NCI-H69 (cell line): ENCODE measurements at regions not wholly inside any gene's neighbourhood (a gene's known extent, or its start where the extent isn't known, plus 50 kb on each side); places are given as distances from the start of the nearest gene placed in this dataset.
A peak's percentile ranks its signal among the peaks of the same experiment; 100 is the strongest.

Experiments used
- DNase-seq: peaks from one replicate; lab custom pipeline; 2025; lab: John Stamatoyannopoulos, UW

GRCh38 chr14:105776924-105777323, 250.5 kb downstream of the TMEM121 start:
- DNase-seq, result no peak

GRCh38 chr14:105783707-105784106, 257.3 kb downstream of the TMEM121 start:
- no peak for DNase-seq

- no peak for DNase-seq
These were observed 267.5 kb downstream of the TMEM121 start for GRCh38 chr14:105793836-105794235.

GRCh38 chr14:105797546-105797945, 271.2 kb downstream of the TMEM121 start:
- no peak for DNase-seq

- no peak for DNase-seq
These were observed 279.3 kb downstream of the TMEM121 start for GRCh38 chr14:105805701-105806100.

GRCh38 chr14:105806568-105806967, 280.2 kb downstream of the TMEM121 start:
- DNase-seq, result no peak

- DNase-seq, result no peak
These were observed 291.8 kb downstream of the TMEM121 start for GRCh38 chr14:105817971-105818711.

GRCh38 chr14:105818712-105819005, 292.3 kb downstream of the TMEM121 start:
- no peak for DNase-seq

- no peak for DNase-seq
These were observed 303.8 kb downstream of the TMEM121 start for GRCh38 chr14:105830171-105830570.

GRCh38 chr14:105836160-105836559, 309.8 kb downstream of the TMEM121 start:
- no peak for DNase-seq

- no peak for DNase-seq
These were observed 310.3 kb downstream of the TMEM121 start for GRCh38 chr14:105836730-105837129.

- no peak for DNase-seq
These were observed 311.1 kb downstream of the TMEM121 start for GRCh38 chr14:105837349-105838063.

GRCh38 chr14:105838107-105838506, 311.7 kb downstream of the TMEM121 start:
- DNase-seq, result no peak

- no peak for DNase-seq
These were observed 312.4 kb downstream of the TMEM121 start for GRCh38 chr14:105838591-105839424.

GRCh38 chr14:105839425-105840265, 313.3 kb downstream of the TMEM121 start:
- no peak for DNase-seq

GRCh38 chr14:105840266-105841021, 314.1 kb downstream of the TMEM121 start:
- no peak for DNase-seq

- peak; percentile 90 for DNase-seq
These were observed 314.9 kb downstream of the TMEM121 start for GRCh38 chr14:105841022-105842009.

- peak; percentile 32 for DNase-seq
These were observed 315.7 kb downstream of the TMEM121 start for GRCh38 chr14:105842105-105842504.

- no peak for DNase-seq
These were observed 317.2 kb downstream of the TMEM121 start for GRCh38 chr14:105843444-105844046.
